H1 (cell line): ENCODE measurements at regions not wholly inside any gene's neighbourhood (a gene's known extent, or its start where the extent isn't known, plus 50 kb on each side); places are given as distances from the start of the nearest gene placed in this dataset.

Experiments
- CTCF ChIA-PET: fragments of 300-600 bp; sonication (Branson Sonifier 250); formaldehyde crosslinking; loops from one replicate; lab custom pipeline; 2021; ENCODE audit not compliant: partially characterized antibody; lab: Charles Lee
- POLR2A ChIA-PET: fragments of 300-600 bp; sonication (Branson Sonifier 250); formaldehyde crosslinking; loops from one replicate; lab custom pipeline; 2021; ENCODE audit warnings: inconsistent platforms; ENCODE audit not compliant: partially characterized antibody; lab: Charles Lee
- DNase-seq, 2 experiments: peaks; one replicate each; pipeline versions ENCODE4 v3.0.0 to v3.0.0-alpha.2; 2010 to 2022; ENCODE audit warnings: low spot score in 2 of 2, low read depth in 1 of 2, mixed read lengths in 1 of 2
- FAIRE-seq: peaks from 2 replicates; lab custom pipeline; 2011; peaks lifted over from hg19 to GRCh38; lab: Jason Lieb, UNC
- H2AFZ ChIP-seq: 2 replicates; pipeline ENCODE4 v1.8.1; 2012; ENCODE audit warnings: low read length, inconsistent platforms
- H2AK5ac ChIP-seq: 2 replicates; pipeline ENCODE4 v1.6.1; 2013; ENCODE audit warnings: low read depth, low read length
- H2BK120ac ChIP-seq: replicated peaks from 2 replicates; pipeline ENCODE3; 2013; ENCODE audit warnings: low read depth, low read length, inconsistent platforms
- H2BK12ac ChIP-seq: 2 replicates; pipeline ENCODE4 v1.6.1; 2013; ENCODE audit warnings: low read depth, low read length
- H2BK15ac ChIP-seq: 2 replicates; pipeline ENCODE4 v1.6.1; 2013; ENCODE audit warnings: low read length
- H2BK20ac ChIP-seq: 2 replicates; pipeline ENCODE4 v1.6.1; 2013; ENCODE audit warnings: low read length
- H2BK5ac ChIP-seq: 2 replicates; pipeline ENCODE4 v1.6.1; 2013; ENCODE audit warnings: low read depth, low read length
- H3K14ac ChIP-seq: 2 replicates; pipeline ENCODE4 v1.6.1; 2013; ENCODE audit warnings: inconsistent platforms; ENCODE audit not compliant: insufficient read length
- H3K18ac ChIP-seq: 2 replicates; pipeline ENCODE4 v1.6.1; 2013; ENCODE audit warnings: low read length; ENCODE audit errors: extremely low read depth
- H3K23ac ChIP-seq: 2 replicates; pipeline ENCODE4 v1.6.1; 2013; ENCODE audit warnings: inconsistent platforms; ENCODE audit not compliant: insufficient read length
- H3K23me2 ChIP-seq: 2 replicates; pipeline ENCODE4 v1.6.1; 2013; ENCODE audit warnings: low read depth, low read length
- H3K27ac ChIP-seq: 2 replicates; pipeline ENCODE4 v1.6.1; 2011; ENCODE audit warnings: low read depth, low read length, inconsistent platforms
- H3K27me3 ChIP-seq, 4 experiments: replicated peaks in 1 of 4; 1 replicate in 1 of 4; 2 replicates in 3 of 4; pipeline versions ENCODE4 v1.6.1 to v1.8.1; 2011 to 2013; ENCODE audit warnings: low read length in 3 of 4, mild to moderate bottlenecking in 3 of 4, inconsistent platforms in 2 of 4, mixed read lengths in 2 of 4, moderate library complexity in 1 of 4; ENCODE audit not compliant: control insufficient read depth in 3 of 4, insufficient read depth in 3 of 4; ENCODE audit errors: extremely low read depth in 1 of 4
- H3K36me3 ChIP-seq, 4 experiments: 2 replicates each; pipeline versions ENCODE4 v1.6.1 to v1.8.1; 2011 to 2013; ENCODE audit warnings: mild to moderate bottlenecking in 4 of 4, low read length in 3 of 4, moderate library complexity in 2 of 4, control low read depth in 1 of 4, inconsistent platforms in 1 of 4; ENCODE audit not compliant: insufficient read depth in 4 of 4, control insufficient read depth in 2 of 4
- H3K4ac ChIP-seq: replicated peaks from 2 replicates; pipeline ENCODE3; 2013; ENCODE audit warnings: low read length, low read depth, mixed read lengths, inconsistent platforms; ENCODE audit not compliant: insufficient read length
- H3K4me1 ChIP-seq, 4 experiments: replicated peaks in 1 of 4; 1 replicate in 1 of 4; 2 replicates in 3 of 4; pipeline versions ENCODE4 v1.6.1 to v1.8.1; 2011 to 2013; ENCODE audit warnings: low read length in 3 of 4, inconsistent platforms in 2 of 4, mixed read lengths in 1 of 4; ENCODE audit not compliant: insufficient read depth in 4 of 4, control insufficient read depth in 3 of 4
- H3K4me2 ChIP-seq, 2 experiments: 2 replicates each; pipeline versions ENCODE4 v1.6.1 to v1.8.1; 2011 to 2013; ENCODE audit warnings: low read depth in 2 of 2, low read length in 2 of 2, control low read depth in 1 of 2, inconsistent platforms in 1 of 2, mild to moderate bottlenecking in 1 of 2; ENCODE audit not compliant: insufficient read depth in 1 of 2
- H3K4me3 ChIP-seq, 4 experiments: fragments of 200-600, 300-600 bp in 1 of 4; sonication (generic), shearing (Covaris generic), sonication (Bioruptor Twin) in 1 of 4; 2 replicates each; pipeline versions ENCODE4 v1.5.1 to v1.8.1; 2011 to 2016; ENCODE audit warnings: low read length in 4 of 4, low read depth in 3 of 4, control low read depth in 2 of 4, inconsistent platforms in 2 of 4, mild to moderate bottlenecking in 2 of 4, mixed read lengths in 1 of 4, moderate library complexity in 1 of 4; ENCODE audit not compliant: insufficient read depth in 2 of 4; ENCODE audit errors: extremely low read depth in 1 of 4
- H3K56ac ChIP-seq: replicated peaks from 2 replicates; pipeline ENCODE3; 2013; ENCODE audit warnings: low read depth, mild to moderate bottlenecking, mixed read lengths, low read length, inconsistent platforms; ENCODE audit not compliant: insufficient read length
- H3K79me1 ChIP-seq: 2 replicates; pipeline ENCODE4 v1.6.1; 2013; ENCODE audit warnings: low read depth, low read length, control low read depth
- H3K79me2 ChIP-seq, 2 experiments: 2 replicates each; pipeline versions ENCODE4 v1.6.1 to v1.8.1; 2012 to 2013; ENCODE audit warnings: low read length in 2 of 2, mild to moderate bottlenecking in 2 of 2, inconsistent platforms in 1 of 2; ENCODE audit not compliant: insufficient read depth in 2 of 2, control insufficient read depth in 1 of 2
- H3K9ac ChIP-seq, 4 experiments: replicated peaks in 1 of 4; 1 replicate in 1 of 4; 2 replicates in 3 of 4; pipeline versions ENCODE4 v1.6.1 to v1.8.1; 2011 to 2013; ENCODE audit warnings: low read depth in 3 of 4, low read length in 3 of 4, control low read depth in 2 of 4, mild to moderate bottlenecking in 2 of 4, moderate library complexity in 2 of 4, inconsistent platforms in 1 of 4; ENCODE audit errors: extremely low read depth in 1 of 4
- H3K9me3 ChIP-seq, 2 experiments: 2 replicates each; pipeline versions ENCODE4 v1.6.1 to v1.8.1; 2012 to 2013; ENCODE audit warnings: mild to moderate bottlenecking in 2 of 2, moderate library complexity in 2 of 2, control low read depth in 1 of 2, inconsistent platforms in 1 of 2, low read depth in 1 of 2, low read length in 1 of 2, mixed read lengths in 1 of 2; ENCODE audit not compliant: insufficient read depth in 2 of 2
- H4K20me1 ChIP-seq, 2 experiments: replicated peaks in 1 of 2; 2 replicates each; pipeline versions ENCODE3 to v1.8.1; 2011 to 2013; ENCODE audit warnings: inconsistent platforms in 2 of 2, low read length in 2 of 2, mild to moderate bottlenecking in 1 of 2; ENCODE audit not compliant: insufficient read depth in 2 of 2, control insufficient read depth in 1 of 2
- H4K5ac ChIP-seq: 2 replicates; pipeline ENCODE4 v1.6.1; 2013; ENCODE audit warnings: low read length, low read depth, mixed read lengths, inconsistent platforms; ENCODE audit not compliant: insufficient read length
- H4K8ac ChIP-seq: 2 replicates; pipeline ENCODE4 v1.8.0; 2013; ENCODE audit warnings: mild to moderate bottlenecking, moderate library complexity, low read length, inconsistent platforms; ENCODE audit not compliant: insufficient read depth; ENCODE audit errors: extremely low read depth
- H4K91ac ChIP-seq: replicated peaks from 2 replicates; pipeline ENCODE3; 2013; ENCODE audit warnings: low read length, mixed read lengths, inconsistent platforms; ENCODE audit not compliant: insufficient read length
- ATF3 ChIP-seq: IDR thresholded peaks from 2 replicates; pipeline ENCODE4 v1.6.1; 2011; ENCODE audit warnings: low read depth, mild to moderate bottlenecking, low read length; ENCODE audit not compliant: insufficient read depth
- EP300 ChIP-seq, 2 experiments: IDR thresholded peaks; 1 replicate in 1 of 2; 2 replicates in 1 of 2; pipeline ENCODE4 v1.6.1; 2011 to 2012; ENCODE audit warnings: low read depth in 2 of 2, low read length in 2 of 2, mild to moderate bottlenecking in 2 of 2, borderline replicate concordance in 1 of 2, inconsistent platforms in 1 of 2, moderate library complexity in 1 of 2
- FOSL1 ChIP-seq: IDR thresholded peaks from 2 replicates; pipeline ENCODE4 v1.6.1; 2011; ENCODE audit warnings: mild to moderate bottlenecking, low read depth, low read length, moderate library complexity; ENCODE audit not compliant: insufficient read depth
- KDM1A ChIP-seq: fragments of 200-600, 300-600 bp; sonication (generic); IDR thresholded peaks from 2 replicates; pipeline ENCODE4 v1.7.1; 2016; ENCODE audit warnings: mild to moderate bottlenecking, low read length, borderline replicate concordance
- MAX ChIP-seq: IDR thresholded peaks from 2 replicates; pipeline ENCODE4 v1.6.1; 2012; ENCODE audit warnings: inconsistent platforms
- NANOG ChIP-seq: IDR thresholded peaks from 2 replicates; pipeline ENCODE4 v1.6.1; 2011; ENCODE audit warnings: low read length, low read depth, mild to moderate bottlenecking, inconsistent platforms; ENCODE audit not compliant: insufficient read depth, poor library complexity, severe bottlenecking
- PHF8 ChIP-seq: fragments of 200-600 bp; sonication (generic); conservative IDR thresholded peaks from 2 replicates; pipeline ENCODE4 v1.7.1; 2012; ENCODE audit warnings: low read depth, mild to moderate bottlenecking, inconsistent platforms, low read length, moderate library complexity
- RBBP5 ChIP-seq: IDR thresholded peaks from 2 replicates; pipeline ENCODE4 v1.7.1; 2012; ENCODE audit warnings: low read depth, mild to moderate bottlenecking, inconsistent platforms, low read length, moderate library complexity, borderline replicate concordance
- RFX5 ChIP-seq: IDR thresholded peaks from 2 replicates; pipeline ENCODE4 v1.6.1; 2011; ENCODE audit warnings: low read depth, low read length, improper control_type of control experiment, borderline replicate concordance
- RXRA ChIP-seq: IDR thresholded peaks from 2 replicates; pipeline ENCODE4 v1.6.1; 2011; ENCODE audit warnings: low read depth, mild to moderate bottlenecking, low read length, moderate library complexity; ENCODE audit not compliant: insufficient read depth
- SIRT6 ChIP-seq: IDR thresholded peaks from one replicate; pipeline ENCODE4 v1.7.1; 2012; ENCODE audit warnings: low read length, inconsistent platforms
- SIX5 ChIP-seq: IDR thresholded peaks from 2 replicates; pipeline ENCODE4 v1.6.1; 2011; ENCODE audit warnings: mild to moderate bottlenecking, low read depth, low read length
- ZNF274 ChIP-seq: IDR thresholded peaks from 2 replicates; pipeline ENCODE4 v1.7.0; 2012; ENCODE audit warnings: low read length, borderline replicate concordance; ENCODE audit errors: extremely low read depth
- WGBS, 2 experiments: shearing (Covaris generic) in 1 of 2; methylation state at CpG; one replicate each; pipeline versions ENCODE4 v1.1.6 to v1.1.7; 2013 to 2015; ENCODE audit warnings: low lambda C conversion rate in 2 of 2, mixed read lengths in 2 of 2, inconsistent platforms in 1 of 2, low coverage in 1 of 2, missing lambda C conversion rate in 1 of 2; ENCODE audit not compliant: insufficient replicate concordance in 2 of 2, insufficient coverage in 1 of 2, insufficient read length in 1 of 2; ENCODE audit errors: extremely low coverage in 1 of 2, missing lambda C conversion rate in 1 of 2; 5-methylcytosine and 5-hydroxymethylcytosine counted together

GRCh38 chr12:14289601-14290000, 75.9 kb upstream of the ATF7IP start:
- Histone ChIP-seq H3K23ac (no peak overlapping the region), H4K91ac (no peak overlapping the region), H2BK12ac (no peak overlapping the region), H3K79me1 (no peaks in the 10 kb centered on the region), H3K18ac (no peak overlapping the region), H3K4ac (no peak overlapping the region), H3K9me3 (peaks cover 8 to 15% of the 10 kb centered on the region in 2 experiments), H4K20me1 (no peaks in the 10 kb centered on the region), H3K56ac (no peak overlapping the region), H3K9ac (no peak overlapping the region), H3K14ac (no peak overlapping the region), H3K27me3 (peaks cover 13 to 26% (median 21%) of the 10 kb centered on the region in 4 experiments; a peak in 6 of 7 replicates), H3K23me2 (no peaks in the 10 kb centered on the region), H2BK120ac (no peak overlapping the region), H3K36me3 (no peaks in the 10 kb centered on the region; a peak in 1 of 8 replicates), H3K27ac (no peak overlapping the region), H2AFZ (no peak overlapping the region), H2AK5ac (no peak overlapping the region), H3K4me2 (no peak overlapping the region), H4K8ac (no peak overlapping the region), H3K4me3 (no peak overlapping the region), H4K5ac (no peak overlapping the region), H3K79me2 (no peaks in the 10 kb centered on the region), H2BK5ac (no peak overlapping the region), H3K4me1 (peaks cover 0 to under 1% (median 0%) of the 10 kb centered on the region in 4 experiments; a peak in 2 of 7 replicates), H2BK15ac (no peak overlapping the region), H2BK20ac (no peak overlapping the region)
- POLR2A ChIA-PET: interaction anchor here (1.0 to 1.8 kb wide), 2 partner anchors 30 to 76 kb away, joined by 3 to 5 read pairs; partner anchors contain the start of gene ATF7IP
- FAIRE-seq (no peak), DNase-seq (no peak)
- CTCF ChIA-PET: interaction anchor here (1.0 kb wide), 1 partner anchor 36 kb away, joined by 3 read pairs; no protein-coding TSS in a partner anchor
- WGBS, 2 experiments: 97% methylated on average over 1 of the region's 1 CpG; no CpG with 5 or more reads in 1 of the 2 experiments
- TF ChIP-seq PHF8 (no peak), RXRA (no peak), FOSL1 (no peak), SIRT6 (no peak), KDM1A (no peak), ZNF274 (no peak), SIX5 (no peak), MAX (no peak), EP300 (IDR thresholded peaks at IDR 0.05; ENCODE audit: borderline replicate concordance in 1 of 2, low read depth in 2 of 2, low read length in 2 of 2) (no peak), NANOG (no peak), RBBP5 (no peak), RFX5 (no peak), ATF3 (no peak)
